GM18508 (cell line): ENCODE measurements at regions not wholly inside any gene's neighbourhood (a gene's known extent, or its start where the extent isn't known, plus 50 kb on each side); places are given as distances from the start of the nearest gene placed in this dataset.

Source experiments
- ATAC-seq: cut with Tn5 transposase; IDR thresholded peaks from one replicate; pipeline ENCODE4 v1.9.1; 2021; ENCODE audit warnings: moderate number of reproducible peaks; ENCODE audit not compliant: insufficient read depth, unreplicated experiment

DNA sequence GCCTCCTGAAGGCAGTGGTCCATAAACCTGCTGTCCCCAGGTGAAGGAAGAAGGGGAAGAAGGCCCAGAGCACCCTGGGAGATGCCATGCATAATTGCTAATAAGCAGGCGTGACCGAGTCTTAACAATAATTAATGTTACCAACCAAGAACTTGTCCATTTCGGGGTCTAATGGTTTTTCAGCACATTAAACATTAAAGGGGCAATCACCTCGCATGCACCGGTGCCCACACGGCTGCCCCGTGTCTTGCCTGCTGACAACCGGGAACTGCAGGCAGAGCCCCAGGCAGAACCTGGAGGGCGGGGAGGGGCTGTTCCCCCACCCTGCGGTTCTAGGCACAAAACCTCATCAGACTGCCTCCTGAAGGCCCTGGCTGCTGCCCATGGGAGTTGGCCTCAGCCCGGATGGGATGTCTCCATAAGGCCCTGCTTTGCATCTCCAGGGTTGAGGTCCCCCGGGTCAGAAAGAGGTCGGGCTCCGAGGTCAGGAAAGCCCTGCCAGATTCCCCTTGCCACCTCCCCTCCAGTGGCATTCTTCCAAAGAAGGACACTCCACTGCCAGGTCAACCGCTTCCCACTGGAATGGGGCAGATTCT is 169.0 kb downstream of the BUD13 start:
- ATAC-seq: no peak

DNA sequence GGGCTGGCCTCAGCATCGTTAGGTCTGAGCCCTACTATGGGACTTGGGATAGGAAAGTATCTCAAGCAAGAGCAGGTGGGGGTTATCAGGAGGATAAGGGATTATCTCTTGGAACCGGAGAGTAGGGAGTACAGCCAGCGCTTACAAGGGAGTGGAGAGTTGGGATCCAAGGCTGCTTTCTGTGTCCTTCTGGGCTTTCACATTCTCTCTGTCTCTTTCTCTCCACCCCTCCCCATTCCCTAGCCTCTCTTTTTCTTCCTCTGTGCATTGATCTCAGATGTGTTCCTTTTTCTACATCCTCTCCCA is 170.2 kb downstream of the BUD13 start:
- ATAC-seq: no peak

DNA sequence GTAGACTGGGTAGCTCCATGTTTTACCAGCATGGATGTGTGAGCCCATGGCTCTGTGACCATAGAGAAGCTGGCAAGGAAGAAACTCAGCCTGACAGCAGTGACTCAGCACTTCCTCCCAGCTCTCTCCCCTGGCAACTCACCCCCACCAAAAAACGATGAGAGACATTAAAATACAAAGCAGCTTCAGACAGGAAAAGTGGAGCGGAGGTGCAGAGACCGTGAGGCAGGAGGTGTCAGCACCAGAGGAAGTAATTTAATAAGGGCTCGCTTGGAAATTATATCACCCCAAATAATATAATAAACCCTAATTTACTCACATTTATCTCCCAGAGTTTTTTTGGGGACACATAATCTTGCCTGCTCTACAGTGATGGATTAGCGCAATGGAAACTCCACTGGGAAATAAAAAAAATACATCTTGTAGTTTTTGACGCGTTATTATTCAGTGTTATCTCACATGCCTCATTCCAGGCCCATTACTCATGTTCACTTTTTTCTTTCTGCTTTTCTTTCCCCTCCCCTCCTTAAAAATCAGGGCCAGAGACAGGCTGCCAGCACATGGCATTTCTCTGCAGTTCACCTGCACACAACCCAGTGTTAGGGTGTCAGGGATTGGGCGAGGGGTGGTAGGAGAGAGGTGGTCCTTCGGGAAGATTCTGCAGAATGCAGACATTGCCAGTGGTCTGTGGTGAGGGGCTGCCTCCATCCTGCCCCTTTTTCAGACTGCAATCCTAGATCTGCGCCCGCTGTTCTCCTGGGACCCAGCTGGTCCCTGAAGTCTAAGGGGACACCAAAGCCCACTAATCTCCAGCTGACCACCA is 170.8 kb downstream of the BUD13 start:
- no peak for ATAC-seq

DNA sequence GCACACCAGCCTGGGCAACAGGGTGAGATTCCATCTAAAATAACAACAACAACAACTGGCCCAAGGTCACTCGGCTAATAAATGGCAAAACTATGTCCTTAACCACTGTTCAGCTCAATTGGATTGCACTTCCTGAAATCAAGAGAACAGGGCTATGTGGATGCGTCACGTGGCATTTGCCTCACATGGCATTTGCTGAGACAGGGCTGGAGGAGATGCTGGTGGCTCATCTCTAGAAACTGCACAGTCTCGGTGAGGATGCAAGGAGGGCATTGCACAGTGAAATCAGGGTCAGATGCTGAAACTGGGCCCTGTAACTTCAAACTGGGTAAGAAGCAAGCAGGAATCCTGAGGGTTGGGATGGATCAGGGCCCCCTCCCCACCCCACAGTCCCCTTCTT is 171.9 kb downstream of the BUD13 start:
- no peak for ATAC-seq

DNA sequence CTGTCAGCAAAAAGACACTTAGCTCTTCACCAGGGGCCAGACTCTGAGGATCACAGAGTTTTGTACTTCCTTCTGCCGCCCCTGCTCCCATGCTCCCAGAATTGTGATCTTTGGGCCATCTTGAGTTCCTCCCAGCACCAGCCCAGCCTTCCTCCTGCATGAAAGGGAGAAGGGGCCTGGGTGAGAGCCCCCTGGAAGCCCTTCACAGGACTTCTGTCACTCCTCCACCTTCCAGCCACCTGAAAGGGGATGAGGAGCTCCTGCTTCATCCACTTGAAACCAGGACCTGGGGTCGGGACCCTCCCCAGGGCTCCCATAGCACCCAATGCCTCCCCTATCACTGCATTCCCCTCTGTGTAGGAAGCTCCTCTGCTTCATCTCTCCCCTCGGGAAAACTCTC is 174.2 kb downstream of the BUD13 start:
- ATAC-seq: no peak

DNA sequence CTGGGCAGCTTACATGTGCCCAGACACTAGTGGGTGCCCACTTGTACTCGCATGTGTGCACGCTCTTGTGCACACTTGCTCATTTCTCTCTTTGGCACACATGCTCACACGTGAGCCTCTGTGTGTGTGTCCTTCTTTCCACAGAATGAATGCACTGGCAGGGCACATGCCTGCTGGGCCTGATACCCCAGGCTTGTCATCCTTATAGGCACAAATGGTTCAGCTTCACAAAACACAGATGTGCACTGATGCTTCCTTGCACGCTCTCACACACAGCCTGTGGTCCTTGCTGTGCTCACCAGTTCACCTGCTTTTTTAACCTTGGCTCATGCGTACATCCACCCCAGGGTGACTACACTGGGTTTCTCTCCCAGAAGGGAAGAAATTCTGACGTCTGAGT is 174.8 kb downstream of the BUD13 start:
- ATAC-seq: no peak

DNA sequence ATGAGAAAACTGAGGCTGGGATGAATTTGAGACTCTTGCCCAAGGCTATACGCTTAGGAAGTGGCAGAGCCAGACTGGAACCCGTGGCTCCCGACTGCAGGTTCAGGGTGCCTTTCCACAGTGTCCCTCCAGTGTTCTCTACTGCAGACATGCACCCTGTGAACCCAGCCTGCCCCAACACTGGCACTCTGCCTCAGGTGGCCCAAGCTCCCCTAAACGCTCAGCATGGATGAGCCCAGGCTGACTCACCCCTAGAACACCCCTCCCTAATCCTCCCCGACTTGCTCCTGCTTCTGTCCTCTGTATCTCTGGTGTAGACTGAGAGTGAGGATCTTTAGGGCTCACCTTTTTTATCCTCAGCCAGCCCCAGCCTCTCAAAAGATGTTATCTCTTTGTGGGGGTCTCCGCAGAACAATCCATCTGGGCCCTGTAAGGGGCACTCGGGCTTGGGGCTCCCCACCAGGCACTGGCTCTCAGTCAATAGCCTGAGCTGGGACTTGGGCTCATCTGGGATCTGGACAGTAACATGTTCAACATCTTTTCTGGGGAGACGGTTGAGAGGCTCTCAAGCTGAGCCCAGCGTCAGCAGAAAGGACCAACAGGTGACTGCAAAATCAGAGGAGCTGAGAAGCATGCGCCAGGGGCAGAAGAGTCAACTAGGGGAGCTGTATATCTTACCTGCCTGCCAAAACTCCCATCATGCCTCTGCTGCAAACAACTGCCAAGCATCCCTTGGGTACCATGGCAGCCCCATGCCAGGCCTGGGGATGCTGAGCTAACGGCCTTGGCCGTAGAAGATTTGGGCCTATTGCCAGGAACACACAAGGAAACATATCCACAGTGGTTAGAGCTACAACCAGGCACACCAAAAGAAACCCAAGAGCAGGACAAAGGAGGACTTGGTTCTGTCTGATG is 176.2 kb downstream of the BUD13 start:
- no peak for ATAC-seq

DNA sequence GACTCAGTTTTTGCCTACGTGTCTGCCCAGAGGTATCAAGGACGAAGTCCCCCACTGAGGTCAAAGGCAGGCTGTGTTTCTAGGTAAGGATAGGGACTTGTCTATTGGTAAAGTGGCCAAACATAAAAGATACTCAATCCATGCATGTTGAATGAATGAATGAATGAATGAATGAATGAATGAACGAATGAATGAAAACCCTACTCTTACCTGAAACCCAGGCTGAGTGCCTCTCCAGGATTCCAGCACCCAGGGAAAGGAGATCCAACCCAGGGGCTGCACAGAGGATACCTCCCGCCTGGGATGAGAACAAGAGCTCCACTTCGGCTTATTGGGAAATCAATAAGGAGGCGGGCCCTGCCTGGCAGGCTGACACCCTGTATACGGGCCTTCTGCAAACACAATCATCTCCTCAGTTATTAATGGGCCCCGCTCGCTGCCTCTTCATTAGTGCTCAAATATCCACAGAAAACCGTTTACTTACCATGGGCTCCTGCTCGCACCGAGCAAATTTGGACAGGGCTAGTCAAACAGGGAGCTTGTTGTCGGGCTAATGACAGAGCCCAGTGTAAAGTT is 177.4 kb downstream of the BUD13 start:
- ATAC-seq: no peak

DNA sequence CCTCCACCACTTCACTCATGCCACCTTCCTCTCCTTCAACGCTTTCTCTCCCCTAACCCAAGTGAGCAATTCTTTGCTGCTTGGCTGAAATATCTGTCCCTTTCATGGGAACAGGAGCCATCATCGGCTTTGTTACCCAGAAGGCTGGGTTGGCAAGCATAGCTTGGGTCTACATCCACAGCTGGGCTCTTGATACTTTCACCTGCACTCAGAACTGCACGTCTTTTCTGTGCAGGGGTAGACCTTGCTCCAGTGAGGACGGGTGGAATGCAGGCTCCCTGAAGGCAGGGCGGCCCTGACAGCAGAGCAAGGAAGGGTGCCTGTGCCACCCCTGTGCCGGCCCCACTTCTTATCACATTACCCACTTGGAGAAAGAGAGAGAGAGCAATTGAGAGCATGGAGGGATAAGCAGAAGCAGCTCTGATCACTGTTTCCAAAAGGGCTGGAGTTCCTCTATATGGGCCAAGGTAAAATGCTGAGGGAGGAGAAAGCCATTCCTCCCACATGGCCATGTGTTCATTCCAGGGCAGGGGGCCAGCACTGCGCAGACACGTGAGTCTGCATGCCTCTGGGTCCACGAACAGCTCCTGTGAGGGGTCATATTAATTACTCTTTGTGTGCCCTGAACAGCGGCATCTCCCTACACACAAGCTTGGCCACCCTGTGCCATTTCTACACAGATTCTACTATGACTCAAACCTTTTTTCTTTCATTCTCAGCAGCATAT is 181.8 kb downstream of the BUD13 start:
- no peak for ATAC-seq

DNA sequence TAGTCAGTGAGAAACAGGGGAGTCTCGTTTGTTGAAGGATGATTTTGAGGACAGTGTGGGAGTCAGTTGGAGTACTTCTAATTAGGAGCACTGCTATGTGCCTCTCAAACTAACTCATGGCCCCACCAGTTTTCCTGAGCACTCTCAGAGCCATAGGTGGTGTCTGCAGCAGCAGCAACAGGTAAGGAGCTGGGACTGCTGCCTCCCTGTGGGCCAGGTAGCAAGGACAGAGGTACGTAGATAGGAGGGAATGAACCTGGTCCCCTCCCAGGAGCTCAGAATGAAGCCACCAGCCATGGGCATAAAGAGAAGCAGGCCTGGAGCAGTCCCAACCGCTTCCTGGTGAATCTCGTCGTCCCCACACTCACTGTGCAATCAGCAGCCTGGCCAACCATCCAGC is 183.4 kb downstream of the BUD13 start:
- no peak for ATAC-seq

DNA sequence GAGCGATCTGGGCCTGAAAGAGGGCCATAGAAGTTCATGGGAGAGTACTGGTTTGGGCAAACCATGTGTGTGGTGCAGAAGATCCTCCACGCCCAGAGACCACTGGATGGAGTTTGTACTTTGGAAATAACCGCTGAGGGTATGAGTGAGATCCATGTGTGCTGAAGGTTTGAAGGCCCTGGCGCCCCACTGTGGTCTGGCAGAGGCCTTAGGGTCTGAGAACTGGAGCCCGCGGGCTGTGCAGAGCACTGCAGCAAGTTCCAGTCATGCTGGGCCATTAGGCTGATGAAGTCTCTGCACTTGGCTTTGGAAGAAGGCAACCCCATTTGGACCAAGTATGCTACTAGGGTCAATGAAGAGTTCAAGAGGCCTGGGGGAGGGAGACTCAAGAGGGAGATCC is 186.4 kb downstream of the BUD13 start:
- no peak for ATAC-seq

DNA sequence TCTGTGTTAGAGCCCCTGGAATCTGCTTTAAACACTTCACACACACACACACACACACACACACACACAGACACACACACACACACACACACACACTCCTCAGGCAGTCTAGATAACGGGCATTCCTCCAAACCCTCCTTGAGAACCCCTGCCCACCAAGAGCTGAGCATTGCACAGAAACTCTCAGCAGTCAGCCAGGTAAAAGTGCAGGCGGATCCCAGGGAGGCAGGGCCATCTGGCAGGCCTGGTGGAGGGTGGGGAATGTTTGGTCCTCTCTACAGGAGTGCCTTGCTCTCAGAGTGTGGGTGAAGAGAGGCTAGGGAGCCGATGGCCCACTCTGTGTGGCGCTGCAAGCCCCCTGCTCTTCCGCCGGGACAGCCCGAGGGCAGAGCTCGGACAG is 190.2 kb downstream of the BUD13 start:
- no peak for ATAC-seq

DNA sequence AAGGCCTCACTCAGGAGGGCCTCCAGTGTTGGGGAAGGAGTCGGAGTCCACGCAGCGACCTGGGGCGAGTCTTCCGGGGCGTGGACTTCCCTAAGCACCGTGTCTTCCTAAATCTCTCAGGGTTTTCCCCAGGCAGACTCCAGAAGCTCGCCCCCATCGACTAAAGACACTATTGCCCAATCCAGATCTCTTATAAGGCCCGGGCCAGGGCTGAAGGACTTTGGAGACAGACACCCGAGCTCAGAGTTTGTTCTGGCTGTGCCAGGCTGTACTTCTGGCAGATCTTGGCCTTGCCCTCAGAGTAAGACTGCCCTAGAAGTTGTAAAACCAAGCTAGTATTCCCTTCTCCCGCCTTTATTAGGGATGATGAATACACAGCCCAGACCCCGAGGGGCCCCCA is 191.4 kb downstream of the BUD13 start:
- ATAC-seq: no peak

DNA sequence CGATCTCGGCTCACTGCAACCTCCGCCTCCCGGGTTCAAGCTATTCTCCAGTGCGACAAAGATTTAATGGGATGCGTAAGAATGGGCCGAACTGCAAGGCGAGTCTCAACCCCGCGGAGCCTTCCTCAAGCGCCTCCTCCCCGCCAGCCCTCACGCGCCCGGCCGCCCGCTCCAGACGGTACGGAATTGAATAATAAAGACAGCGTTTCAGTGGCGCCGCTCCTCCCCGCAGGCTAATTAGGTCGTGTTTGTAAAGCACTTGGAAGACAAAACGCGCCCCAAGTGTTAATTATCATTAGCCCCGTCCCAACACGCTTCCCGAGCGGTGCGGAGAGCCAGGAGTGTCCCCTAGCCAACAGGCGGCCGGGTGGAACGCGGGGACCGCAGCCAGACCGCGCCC is 192.0 kb downstream of the BUD13 start:
- no peak for ATAC-seq

DNA sequence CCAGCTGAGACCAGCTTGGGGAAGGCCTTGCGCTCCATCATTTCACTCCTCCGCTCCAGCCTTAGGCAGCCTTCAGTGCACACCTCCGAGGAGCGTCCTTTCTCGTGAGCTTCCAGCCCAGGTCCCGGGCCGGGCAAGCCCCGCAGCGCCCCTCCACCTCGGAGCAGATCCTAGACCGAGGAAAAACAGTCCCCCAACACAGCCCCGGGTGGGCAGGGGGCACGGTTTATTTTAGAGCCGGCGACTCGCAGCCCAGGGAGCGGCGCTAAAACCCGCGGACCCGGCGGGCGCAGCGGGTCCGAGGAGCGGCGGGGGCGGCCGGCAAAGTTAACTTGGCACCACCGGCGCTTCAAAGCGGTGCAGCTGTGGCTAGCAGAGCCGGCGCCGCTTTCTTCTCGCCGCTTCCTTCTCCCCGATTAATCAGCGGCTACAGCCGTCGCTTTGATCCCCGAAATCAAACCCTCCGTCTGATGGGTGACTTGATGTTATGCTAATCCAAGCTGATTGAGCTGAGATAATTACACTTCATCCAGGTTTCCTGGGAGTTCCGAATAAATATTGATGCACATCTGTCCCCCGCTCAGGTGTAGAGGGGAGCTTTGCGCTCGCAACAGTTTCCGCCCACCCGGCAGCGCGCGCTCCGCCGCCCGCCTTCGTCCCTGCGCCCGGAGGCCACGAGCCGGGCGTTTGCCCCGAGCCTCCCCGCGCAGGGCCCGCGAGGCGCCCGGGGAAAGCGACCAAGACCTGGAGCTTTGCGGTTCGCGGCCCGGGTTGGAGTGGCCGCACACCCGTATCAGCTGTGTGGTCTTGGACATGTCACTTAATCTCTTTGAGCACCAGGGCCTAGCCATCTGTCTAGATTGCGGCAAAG is 192.7 kb downstream of the BUD13 start:
- ATAC-seq: no peak

DNA sequence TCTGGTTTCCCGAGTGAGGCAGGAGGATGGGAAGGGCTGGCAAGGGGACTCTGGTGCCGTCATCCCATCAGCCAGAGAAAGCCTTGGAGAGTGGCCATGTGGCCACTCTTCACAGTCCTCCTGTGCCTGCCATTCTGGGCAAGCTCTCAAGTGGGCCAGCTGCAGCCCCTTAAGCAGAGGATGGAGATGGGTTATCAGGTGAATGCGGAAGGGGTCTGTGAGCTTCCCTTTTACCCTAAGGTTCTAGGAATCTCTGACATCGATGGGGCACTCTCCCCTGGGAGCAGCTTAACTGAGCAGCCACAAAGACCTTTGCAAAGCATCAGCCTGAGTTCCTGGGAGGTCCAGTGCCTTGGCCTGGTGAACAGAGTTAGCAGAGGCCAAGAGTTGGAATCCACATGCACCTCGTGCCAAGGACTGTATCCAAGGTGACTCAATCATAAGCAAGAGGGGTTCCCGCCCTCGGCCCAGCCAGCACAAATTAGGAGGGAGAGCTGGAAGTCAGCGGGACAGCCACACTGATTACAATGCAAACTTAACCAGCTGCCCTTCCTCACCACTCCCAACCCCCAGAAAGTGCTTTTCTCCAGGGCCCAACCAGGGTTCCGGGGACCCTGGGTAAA is 193.6 kb downstream of the BUD13 start:
- no peak for ATAC-seq

DNA sequence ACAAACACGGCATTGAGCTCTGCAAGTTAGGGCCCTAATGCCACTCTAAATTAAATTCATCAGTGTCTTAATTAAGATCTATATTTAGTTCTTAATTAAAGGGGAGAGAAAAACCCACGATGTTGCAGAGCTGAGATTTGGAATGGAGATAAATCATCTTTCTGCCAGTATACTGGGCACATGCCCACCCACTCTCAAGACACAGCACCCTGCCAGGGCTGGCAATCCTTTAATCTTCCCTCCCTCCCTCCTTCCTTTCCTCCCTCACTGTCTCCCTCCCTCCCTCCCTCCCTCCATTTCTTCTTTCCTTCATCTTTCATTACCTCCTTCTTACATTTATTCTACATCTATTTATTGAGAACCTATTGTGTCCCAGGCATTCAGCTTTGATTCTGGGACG is 194.8 kb downstream of the BUD13 start:
- no peak for ATAC-seq

DNA sequence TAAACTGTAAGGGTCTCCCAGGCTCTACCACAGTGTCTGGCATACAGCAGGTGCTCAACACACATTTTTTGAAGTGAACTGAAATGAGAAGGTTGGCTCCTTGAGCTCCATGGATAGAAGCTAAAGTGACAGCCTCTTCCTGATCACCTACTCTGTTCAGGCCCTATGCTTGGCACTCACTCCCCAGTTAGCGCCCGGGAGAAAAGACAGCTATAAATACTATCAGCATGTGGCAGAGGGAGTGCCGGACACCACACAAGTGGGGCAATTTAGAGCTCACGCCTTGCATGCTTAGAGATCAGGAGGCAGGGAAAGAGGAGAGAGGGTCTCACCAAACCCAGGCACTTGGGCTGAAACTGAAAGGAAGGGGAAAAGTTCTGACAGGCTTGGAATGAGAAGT is 195.5 kb downstream of the BUD13 start:
- ATAC-seq: no peak

DNA sequence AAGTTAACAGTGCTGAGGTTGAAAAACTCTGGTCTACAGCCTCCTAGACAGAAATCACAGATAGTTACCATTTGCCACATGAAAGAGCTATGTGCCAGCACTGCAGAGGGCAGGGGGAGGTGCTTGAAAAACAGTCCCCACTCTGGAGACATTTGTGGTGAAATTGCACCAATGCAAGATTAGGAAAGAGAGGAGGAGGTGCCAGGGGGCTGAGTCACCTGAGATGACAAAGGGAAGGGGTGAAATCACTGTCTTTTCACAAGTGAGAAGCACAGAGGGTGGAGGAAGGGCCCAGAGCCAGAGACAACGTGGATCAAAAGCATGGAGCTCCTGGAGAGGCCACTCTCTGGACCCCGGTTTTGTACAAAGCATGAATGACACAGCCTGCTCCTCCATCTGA is 196.3 kb downstream of the BUD13 start:
- ATAC-seq: no peak
